HepG2 (cell line): ENCODE measurements at regions not wholly inside any gene's neighbourhood (a gene's known extent, or its start where the extent isn't known, plus 50 kb on each side); places are given as distances from the start of the nearest gene placed in this dataset.
"Not testable (repeated sequence)": the region's sequence is repeated elsewhere in the genome, so short reads cannot be mapped to it uniquely, and the experiment has no call there.

Source experiments
- ATAC-seq: fragments of 200-7000 bp; cut with Tn5 transposase; 3 replicates; pipeline ENCODE4 v1.9.1; 2020; ENCODE audit warnings: mild to moderate bottlenecking, moderate library complexity
- BruUV-seq: library from RNA; stranded (reverse); fragments of 400-500 nt; replicated peaks from 2 replicates; lab custom pipeline; 2021; lab: Mats Ljungman, UMichigan
- CTCF ChIA-PET: fragments of 300-600 bp; formaldehyde crosslinking; extraction: SDS; loops from one replicate; lab custom pipeline; 2021; ENCODE audit warnings: low total read pairs, inconsistent platforms, low intra/inter-chr PET ratio; lab: Yijun Ruan, JAX
- POLR2A ChIA-PET: fragments of 350-600 bp; sonication (Branson Sonifier 250); formaldehyde crosslinking; loops from one replicate; lab custom pipeline; 2020; ENCODE audit warnings: antibody characterized with exemption, inconsistent platforms; lab: Yijun Ruan, JAX
- DNase-seq: peaks from one replicate; pipeline ENCODE4 v3.0.0-alpha.2; 2015; ENCODE audit warnings: low spot score
- FAIRE-seq: peaks from 3 replicates; lab custom pipeline; 2011; peaks lifted over from hg19 to GRCh38; lab: Jason Lieb, UNC
- H2AFZ ChIP-seq: one replicate; pipeline ENCODE4 v1.6.1; 2011; ENCODE audit warnings: low read length, inconsistent platforms
- H3K27ac ChIP-seq: fragments of 300-600 bp; 3 replicates; pipeline ENCODE4 v1.8.0; 2011; ENCODE audit warnings: mixed run types, mild to moderate bottlenecking, mixed read lengths, low read length, inconsistent platforms; ENCODE audit not compliant: insufficient read depth; ENCODE audit errors: extremely low read length
- H3K27me3 ChIP-seq, 2 experiments: fragments of 200-600 bp in 1 of 2; 2 replicates in 1 of 2; 3 replicates in 1 of 2; pipeline versions ENCODE4 v1.6.0 to v1.8.0; 2011; ENCODE audit warnings: low read length in 2 of 2, mild to moderate bottlenecking in 2 of 2, moderate library complexity in 2 of 2, inconsistent platforms in 1 of 2; ENCODE audit not compliant: insufficient read depth in 2 of 2, control insufficient read depth in 1 of 2
- H3K36me3 ChIP-seq, 2 experiments: fragments of 200-600 bp in 1 of 2; replicated peaks in 1 of 2; 2 replicates in 1 of 2; 3 replicates in 1 of 2; pipeline versions ENCODE4 v1.5.1 to v1.8.0; 2011; ENCODE audit warnings: low read length in 2 of 2, inconsistent platforms in 1 of 2; ENCODE audit not compliant: insufficient read depth in 2 of 2, control insufficient read depth in 1 of 2
- H3K4me1 ChIP-seq: 2 replicates; pipeline ENCODE4 v1.5.1; 2012; ENCODE audit warnings: low read length, inconsistent platforms; ENCODE audit not compliant: insufficient read depth
- H3K4me2 ChIP-seq: 2 replicates; pipeline ENCODE4 v1.6.0; 2011; ENCODE audit warnings: low read depth, low read length, inconsistent platforms
- H3K4me3 ChIP-seq, 3 experiments: fragments of 200-600 bp in 1 of 3; sonication (generic), shearing (Covaris generic) in 1 of 3; replicated peaks in 1 of 3; 2 replicates each; pipeline ENCODE4 v1.5.1; 2011 to 2016; ENCODE audit warnings: low read length in 3 of 3, inconsistent platforms in 2 of 3, low read depth in 2 of 3, mild to moderate bottlenecking in 2 of 3, control low read depth in 1 of 3, mixed read lengths in 1 of 3; ENCODE audit not compliant: insufficient read depth in 1 of 3
- H3K79me2 ChIP-seq: one replicate; pipeline ENCODE4 v1.6.1; 2011; ENCODE audit warnings: low read length, inconsistent platforms; ENCODE audit not compliant: insufficient read depth
- H3K9ac ChIP-seq: 2 replicates; pipeline ENCODE4 v1.6.0; 2011; ENCODE audit warnings: mild to moderate bottlenecking, low read depth, low read length, inconsistent platforms; ENCODE audit not compliant: insufficient read depth
- H3K9me3 ChIP-seq: 2 replicates; pipeline ENCODE4 v1.5.1; 2012; ENCODE audit warnings: mild to moderate bottlenecking, low read length
- H4K20me1 ChIP-seq: 2 replicates; pipeline ENCODE4 v1.6.0; 2011; ENCODE audit warnings: inconsistent platforms, mild to moderate bottlenecking, low read length, moderate library complexity; ENCODE audit not compliant: insufficient read depth
- ATF7-NPFF ChIP-seq: sonication (generic); formaldehyde crosslinking; IDR thresholded peaks from 2 replicates; pipeline ENCODE4 v1.8.1; 2023; ENCODE audit warnings: mild to moderate bottlenecking, low read depth, missing genetic modification reagents, moderate library complexity
- CERS6 ChIP-seq: sonication (generic); formaldehyde crosslinking; IDR thresholded peaks from 2 replicates; pipeline ENCODE4 v1.5.0; 2020; ENCODE audit warnings: missing genetic modification reagents
- CHD2 ChIP-seq: IDR thresholded peaks from 2 replicates; pipeline ENCODE4 v1.6.1; 2011; ENCODE audit warnings: low read depth, low read length, improper control_type of control experiment
- EHMT2 ChIP-seq: fragments of 200-600 bp; sonication (generic); IDR thresholded peaks from 2 replicates; pipeline ENCODE4 v1.7.0; 2017; ENCODE audit warnings: antibody characterized with exemption, low read depth, low read length, borderline replicate concordance
- KDM4B ChIP-seq: sonication (generic); formaldehyde crosslinking; IDR thresholded peaks from 2 replicates; pipeline ENCODE4 v1.4.0; 2020; ENCODE audit warnings: missing genetic modification reagents
- KMT2B ChIP-seq: IDR thresholded peaks from 2 replicates; pipeline ENCODE4 v1.6.1; 2016; ENCODE audit warnings: missing genetic modification reagents, missing compliant biosample characterization
- NCOA5 ChIP-seq: sonication (generic); formaldehyde crosslinking; IDR thresholded peaks from 2 replicates; pipeline ENCODE4 v1.4.0; 2020; ENCODE audit warnings: missing genetic modification reagents
- PAWR ChIP-seq: sonication (generic); formaldehyde crosslinking; IDR thresholded peaks from 2 replicates; pipeline ENCODE4 v1.4.0; 2020; ENCODE audit warnings: missing genetic modification reagents, mild to moderate bottlenecking, borderline replicate concordance
- SMAD1 ChIP-seq: sonication (generic); formaldehyde crosslinking; IDR thresholded peaks from 2 replicates; pipeline ENCODE4 v1.4.0; 2020; ENCODE audit warnings: missing genetic modification reagents, low read depth, mild to moderate bottlenecking, borderline replicate concordance
- TCF12 ChIP-seq, 2 experiments: fragments of 450-650 bp in 1 of 2; sonication (generic) in 1 of 2; formaldehyde crosslinking in 1 of 2; IDR thresholded peaks; 2 replicates each; pipeline versions ENCODE4 v1.6.1 to v1.8.0; 2017 to 2022; ENCODE audit warnings: antibody characterized with exemption in 1 of 2, mild to moderate bottlenecking in 1 of 2, missing genetic modification reagents in 1 of 2, moderate library complexity in 1 of 2
- TMF1 ChIP-seq: sonication (generic); formaldehyde crosslinking; IDR thresholded peaks from 2 replicates; pipeline ENCODE4 v1.8.1; 2022; ENCODE audit warnings: low read depth, missing genetic modification reagents
- ZNF792 ChIP-seq: IDR thresholded peaks from 2 replicates; pipeline ENCODE4 v1.6.1; 2016
- ZNF879 ChIP-seq: sonication (generic); formaldehyde crosslinking; IDR thresholded peaks from 2 replicates; pipeline ENCODE4 v1.8.1; 2023; ENCODE audit warnings: missing genetic modification reagents
- WGBS: methylation state at CpG from one replicate; pipeline ENCODE4 v1.1.6; 2017; ENCODE audit warnings: low lambda C conversion rate; 5-methylcytosine and 5-hydroxymethylcytosine counted together
- in situ Hi-C: cut with HindIII; loops from 2 replicates; pipeline ENCODE4 v1.10.0; 2017; ENCODE audit warnings: low pct_unique_long_range_greater_than_20kb; ENCODE audit not compliant: extremely low pct_ligation_motif_present
- intact Hi-C: fragments of 100-400 bp; cut with micrococcal nuclease; formaldehyde crosslinking; loops from one replicate; pipeline ENCODE4 v1.10.0; 2022; ENCODE audit not compliant: unreplicated experiment

DNA sequence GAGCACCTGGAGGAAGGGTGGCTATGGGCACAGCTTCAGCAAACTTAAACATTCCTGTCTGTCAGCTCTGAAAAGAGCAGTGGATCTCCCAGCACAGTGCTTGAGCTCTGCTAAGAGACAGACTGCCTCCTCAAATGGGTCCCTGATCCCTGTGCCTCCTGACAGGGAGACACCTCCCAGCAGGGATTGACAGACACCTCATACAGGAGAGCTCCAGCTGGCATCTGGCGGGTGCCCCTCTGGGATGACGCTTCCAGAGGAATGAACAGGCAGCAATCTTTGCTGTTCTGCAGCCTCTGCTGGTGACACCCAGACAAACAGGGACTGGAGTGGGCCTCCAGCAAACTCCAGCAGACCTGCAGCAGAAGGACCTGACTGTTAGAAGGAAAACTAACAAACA lies 307.8 kb downstream of the AGTPBP1 start:
- DNase-seq, H3K27ac ChIP-seq, ATAC-seq, H3K79me2 ChIP-seq, H3K9ac ChIP-seq, POLR2A ChIA-PET, intact Hi-C loops, H3K4me2 ChIP-seq, FAIRE-seq, H2AFZ ChIP-seq, H3K4me3 ChIP-seq, BruUV-seq, H3K9me3 ChIP-seq, CTCF ChIA-PET, H4K20me1 ChIP-seq, in situ Hi-C loops, H3K4me1 ChIP-seq, H3K36me3 ChIP-seq: not testable (repeated sequence)
- peaks cover 1 to 16% of the 10 kb centered on the region in 2 experiments; a peak in 2 of 5 replicates for H3K27me3 ChIP-seq
- 79% methylated on average over 2 of the region's 2 CpGs for WGBS

- H3K4me1 ChIP-seq, H2AFZ ChIP-seq, CTCF ChIA-PET, H4K20me1 ChIP-seq, H3K4me2 ChIP-seq, H3K36me3 ChIP-seq, H3K79me2 ChIP-seq, in situ Hi-C loops, H3K27ac ChIP-seq, POLR2A ChIA-PET, DNase-seq, ATAC-seq, FAIRE-seq, intact Hi-C loops, H3K9me3 ChIP-seq, H3K4me3 ChIP-seq, H3K9ac ChIP-seq, BruUV-seq: not testable (repeated sequence)
- H3K27me3 ChIP-seq: peaks cover 1 to 18% of the 10 kb centered on the region in 2 experiments; a peak in 2 of 5 replicates
- WGBS: 0% methylated on average over 1 of the region's 3 CpGs
Observed at GRCh38 chr9:85433551-85433950, 308.2 kb downstream of the AGTPBP1 start.

DNA sequence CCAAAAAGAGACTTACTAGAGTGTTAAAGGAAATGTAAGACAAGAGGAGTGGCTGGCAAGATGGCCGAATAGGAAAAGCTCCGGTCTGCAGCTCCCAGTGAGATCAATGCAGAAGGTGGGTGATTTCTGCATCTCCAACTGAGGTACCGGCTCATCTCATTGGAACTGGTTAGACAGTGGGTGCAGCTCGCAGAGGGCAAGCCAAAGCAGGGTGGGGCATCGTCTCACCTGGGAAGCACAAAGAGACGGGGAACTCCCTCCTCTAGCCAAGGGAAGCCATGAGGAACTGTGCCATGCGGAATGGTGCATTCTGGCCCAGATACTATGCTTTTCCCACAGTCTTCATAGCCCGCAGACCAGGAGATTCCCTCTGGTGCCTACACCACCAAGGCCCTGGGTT lies 308.7 kb downstream of the AGTPBP1 start:
- no peak overlapping the region for H3K4me2 ChIP-seq
- no peak overlapping the region for H3K27ac ChIP-seq
- intact Hi-C loops (no loop called here), in situ Hi-C loops (no loop called here)
- no peaks in the 10 kb centered on the region for H3K79me2 ChIP-seq
- no peak for DNase-seq
- no peak for ATAC-seq
- H3K4me1 ChIP-seq: no peaks in the 10 kb centered on the region
- no peak overlapping the region for H2AFZ ChIP-seq
- POLR2A ChIA-PET: no interaction called here
- peaks cover 1 to 23% of the 10 kb centered on the region in 2 experiments; a peak in 2 of 5 replicates for H3K27me3 ChIP-seq
- no peak overlapping the region for H3K4me3 ChIP-seq
- no peaks in the 10 kb centered on the region for H3K36me3 ChIP-seq
- no peaks in the 10 kb centered on the region for H3K9me3 ChIP-seq
- no peak for TF ChIP-seq CHD2
- TF ChIP-seq EHMT2: no peak
- TF ChIP-seq ZNF879: no peak
- no peak for TF ChIP-seq TCF12 (IDR thresholded peaks at IDR 0.05)
- TF ChIP-seq TCF12 (CRISPR knock-in tag; IDR thresholded peaks at IDR 0.05): no peak
- no peak for TF ChIP-seq TMF1 (CRISPR knock-in tag)
- no peak for TF ChIP-seq KMT2B (CRISPR knock-in tag)
- TF ChIP-seq PAWR: no peak
- TF ChIP-seq KDM4B (CRISPR knock-in tag): no peak
- TF ChIP-seq SMAD1: no peak
- TF ChIP-seq ZNF792 (CRISPR knock-in tag): no peak
- TF ChIP-seq ATF7-NPFF (CRISPR knock-in tag): no peak
- TF ChIP-seq CERS6: no peak
- TF ChIP-seq NCOA5 (CRISPR knock-in tag): no peak
- FAIRE-seq: no peak
- H4K20me1 ChIP-seq: no peaks in the 10 kb centered on the region
- WGBS: 45% methylated on average over 3 of the region's 8 CpGs
- H3K9ac ChIP-seq: no peak overlapping the region
- CTCF ChIA-PET: no interaction called here
- BruUV-seq: no TSS peak
